H1 (cell line): ENCODE measurements at regions not wholly inside any gene's neighbourhood (a gene's known extent, or its start where the extent isn't known, plus 50 kb on each side); places are given as distances from the start of the nearest gene placed in this dataset.

Experiments
- CEBPB ChIP-seq: IDR thresholded peaks from 2 replicates; pipeline ENCODE4 v1.6.1; 2012; ENCODE audit warnings: low read depth, low read length
- POLR2AphosphoS5 ChIP-seq: IDR thresholded peaks from 2 replicates; pipeline ENCODE4 v1.6.1; 2011; ENCODE audit warnings: low read depth, low read length

GRCh38 chr18:2036086-2036485 is 535.2 kb downstream of the METTL4 start:
- TF ChIP-seq CEBPB: no peak
- TF ChIP-seq POLR2AphosphoS5: no peak
